ENCODE measurements at regions not wholly inside any gene's neighbourhood (a gene's known extent, or its start where the extent isn't known, plus 50 kb on each side); places are given as distances from the start of the nearest gene placed in this dataset.
A peak's percentile ranks its signal among the peaks of the same experiment; 100 is the strongest.

DNA sequence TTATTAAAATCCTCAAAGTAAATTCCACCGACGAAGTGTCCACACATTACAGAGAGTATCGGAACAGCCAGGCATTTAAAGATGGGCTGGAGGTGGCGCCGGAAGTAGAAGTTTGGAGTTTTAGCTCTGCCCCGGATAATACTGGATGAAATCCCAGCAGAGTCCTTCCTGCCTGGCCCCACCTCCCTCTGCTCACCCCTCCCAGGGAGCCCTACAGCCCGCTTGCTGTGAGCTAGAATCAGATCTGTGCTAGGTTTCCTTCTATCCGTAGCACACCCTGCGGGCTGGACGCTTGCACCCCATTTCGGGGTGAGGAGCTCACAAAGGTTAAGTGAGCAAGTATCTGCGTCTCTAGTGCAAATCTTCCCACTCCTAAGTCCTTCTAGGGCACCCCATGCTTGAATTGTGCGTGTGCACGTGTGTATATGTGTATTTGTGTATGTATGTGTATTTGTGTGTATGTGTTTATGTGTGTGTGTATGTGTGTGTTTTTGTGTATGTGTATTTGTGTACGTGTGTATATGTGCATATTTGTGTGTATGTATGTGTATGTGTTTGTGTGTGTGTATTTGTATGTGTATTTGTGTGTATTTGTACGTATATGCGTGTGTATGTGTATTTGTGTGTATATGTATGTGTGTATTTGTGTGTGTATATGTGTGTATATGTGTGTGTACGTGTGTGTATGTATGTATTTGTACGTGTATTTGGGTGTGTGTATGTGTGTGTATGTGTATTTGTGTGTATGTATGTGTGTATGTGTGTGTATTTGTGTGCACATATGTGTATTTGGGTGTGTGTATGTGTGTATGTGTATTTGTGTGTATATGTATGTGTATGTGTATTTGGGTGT is 61.4 kb downstream of the HAPSTR1 start (continued):
- TF ChIP-seq, protein P1, sequence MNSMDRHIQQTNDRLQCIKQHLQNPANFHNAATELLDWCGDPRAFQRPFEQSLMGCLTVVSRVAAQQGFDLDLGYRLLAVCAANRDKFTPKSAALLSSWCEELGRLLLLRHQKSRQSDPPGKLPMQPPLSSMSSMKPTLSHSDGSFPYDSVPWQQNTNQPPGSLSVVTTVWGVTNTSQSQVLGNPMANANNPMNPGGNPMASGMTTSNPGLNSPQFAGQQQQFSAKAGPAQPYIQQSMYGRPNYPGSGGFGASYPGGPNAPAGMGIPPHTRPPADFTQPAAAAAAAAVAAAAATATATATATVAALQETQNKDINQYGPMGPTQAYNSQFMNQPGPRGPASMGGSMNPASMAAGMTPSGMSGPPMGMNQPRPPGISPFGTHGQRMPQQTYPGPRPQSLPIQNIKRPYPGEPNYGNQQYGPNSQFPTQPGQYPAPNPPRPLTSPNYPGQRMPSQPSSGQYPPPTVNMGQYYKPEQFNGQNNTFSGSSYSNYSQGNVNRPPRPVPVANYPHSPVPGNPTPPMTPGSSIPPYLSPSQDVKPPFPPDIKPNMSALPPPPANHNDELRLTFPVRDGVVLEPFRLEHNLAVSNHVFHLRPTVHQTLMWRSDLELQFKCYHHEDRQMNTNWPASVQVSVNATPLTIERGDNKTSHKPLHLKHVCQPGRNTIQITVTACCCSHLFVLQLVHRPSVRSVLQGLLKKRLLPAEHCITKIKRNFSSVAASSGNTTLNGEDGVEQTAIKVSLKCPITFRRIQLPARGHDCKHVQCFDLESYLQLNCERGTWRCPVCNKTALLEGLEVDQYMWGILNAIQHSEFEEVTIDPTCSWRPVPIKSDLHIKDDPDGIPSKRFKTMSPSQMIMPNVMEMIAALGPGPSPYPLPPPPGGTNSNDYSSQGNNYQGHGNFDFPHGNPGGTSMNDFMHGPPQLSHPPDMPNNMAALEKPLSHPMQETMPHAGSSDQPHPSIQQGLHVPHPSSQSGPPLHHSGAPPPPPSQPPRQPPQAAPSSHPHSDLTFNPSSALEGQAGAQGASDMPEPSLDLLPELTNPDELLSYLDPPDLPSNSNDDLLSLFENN (IDR thresholded peaks at IDR 0.05; ENCODE audit: low read depth in 2 of 2, low read length in 2 of 2) = no peak

DNA sequence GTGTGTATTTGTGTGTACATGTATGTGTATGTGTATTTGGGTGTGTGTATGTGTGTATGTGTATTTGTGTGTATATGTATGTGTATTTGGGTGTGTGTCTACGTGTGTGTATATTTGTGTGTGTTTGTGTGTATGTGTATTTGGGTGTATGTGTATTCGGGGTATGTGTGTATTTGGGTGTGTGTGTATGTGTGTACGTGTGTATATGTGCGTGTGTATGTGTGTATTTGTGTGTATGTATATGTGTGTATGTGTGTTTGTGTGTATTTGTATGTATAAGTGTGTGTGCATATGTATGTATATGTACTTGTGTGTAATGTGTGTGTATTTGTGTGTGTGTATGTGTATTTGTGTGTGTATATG is 62.0 kb downstream of the HAPSTR1 start:
- no peak for DNase-seq (ENCODE audit: extremely low read depth in 1 of 4, low spot score in 3 of 4)
- Histone ChIP-seq H2AFZ (ENCODE audit: low read depth, low read length) (no peak overlapping the region), H4K20me1 (replicated peaks; ENCODE audit: control insufficient read depth, insufficient read depth, low read length) (no peaks in the 10 kb centered on the region), H3K79me2 (ENCODE audit: control insufficient read depth, insufficient read depth, low read length) (no peaks in the 10 kb centered on the region), H3K4me2 (ENCODE audit: insufficient read depth, low read length) (no peak overlapping the region), H3K9ac (ENCODE audit: insufficient read depth in 1 of 2, low read depth in 2 of 2, low read length in 2 of 2) (no peak overlapping the region), H3K9me1 (ENCODE audit: control insufficient read depth, insufficient read depth, low read length) (no peaks in the 10 kb centered on the region), H3K36me3 (ENCODE audit: control insufficient read depth, insufficient read depth, low read length) (no peaks in the 10 kb centered on the region), H3K27me3 (ENCODE audit: control insufficient read depth in 2 of 2, insufficient read depth in 2 of 2, low read length in 2 of 2) (peaks cover 18 to 39% of the 10 kb centered on the region in 2 experiments), H3K27ac (ENCODE audit: extremely low read depth, low read depth, low read length) (no peak overlapping the region), H3K9me3 (replicated peaks; ENCODE audit: control insufficient read depth, insufficient read depth, low read depth, low read length) (no peaks in the 10 kb centered on the region), H3K4me3 (no peak overlapping the region), H3K4me1 (replicated peaks in 1 of 2; ENCODE audit: control insufficient read depth in 2 of 2, insufficient read depth in 2 of 2, low read length in 2 of 2) (peaks cover 0 to 5% of the 10 kb centered on the region in 2 experiments; a peak in 2 of 5 replicates)
- FAIRE-seq = peak; percentile 52
- BruUV-seq (replicated peaks) = no TSS peak
- ATAC-seq = no peak
- ChIA-PET CTCF (ENCODE audit: low intra/inter-chr PET ratio) (no interaction called here), POLR2A (no interaction called here)
- WGBS (ENCODE audit: insufficient coverage, low coverage, missing lambda C conversion rate) = 13% methylated on average over 4 of the region's 4 CpGs
- in situ Hi-C loops (cut with MboI) = no loop called here
- intact Hi-C loops (cut with micrococcal nuclease) = no loop called here
- no peak for TF ChIP-seq HOXB6 (CRISPR knock-in tag; IDR thresholded peaks at IDR 0.05; ENCODE audit: borderline replicate concordance)
- peak; percentile 63; the same call in 1 of the 2 replicates for TF ChIP-seq TSC22D4 (tag; IDR thresholded peaks at IDR 0.05)
- TF ChIP-seq ZNF282 (CRISPR knock-in tag; IDR thresholded peaks at IDR 0.05) = no peak
- TF ChIP-seq PHTF2 (CRISPR knock-in tag; IDR thresholded peaks at IDR 0.05) = no peak
- peak; percentile 18; the same call in 1 of the 2 replicates for TF ChIP-seq PHF21A (IDR thresholded peaks at IDR 0.05; ENCODE audit: borderline replicate concordance, low read depth)
- TF ChIP-seq NCOA4 (IDR thresholded peaks at IDR 0.05; ENCODE audit: partially characterized antibody) = peak; percentile 14
- TF ChIP-seq, protein P2, sequence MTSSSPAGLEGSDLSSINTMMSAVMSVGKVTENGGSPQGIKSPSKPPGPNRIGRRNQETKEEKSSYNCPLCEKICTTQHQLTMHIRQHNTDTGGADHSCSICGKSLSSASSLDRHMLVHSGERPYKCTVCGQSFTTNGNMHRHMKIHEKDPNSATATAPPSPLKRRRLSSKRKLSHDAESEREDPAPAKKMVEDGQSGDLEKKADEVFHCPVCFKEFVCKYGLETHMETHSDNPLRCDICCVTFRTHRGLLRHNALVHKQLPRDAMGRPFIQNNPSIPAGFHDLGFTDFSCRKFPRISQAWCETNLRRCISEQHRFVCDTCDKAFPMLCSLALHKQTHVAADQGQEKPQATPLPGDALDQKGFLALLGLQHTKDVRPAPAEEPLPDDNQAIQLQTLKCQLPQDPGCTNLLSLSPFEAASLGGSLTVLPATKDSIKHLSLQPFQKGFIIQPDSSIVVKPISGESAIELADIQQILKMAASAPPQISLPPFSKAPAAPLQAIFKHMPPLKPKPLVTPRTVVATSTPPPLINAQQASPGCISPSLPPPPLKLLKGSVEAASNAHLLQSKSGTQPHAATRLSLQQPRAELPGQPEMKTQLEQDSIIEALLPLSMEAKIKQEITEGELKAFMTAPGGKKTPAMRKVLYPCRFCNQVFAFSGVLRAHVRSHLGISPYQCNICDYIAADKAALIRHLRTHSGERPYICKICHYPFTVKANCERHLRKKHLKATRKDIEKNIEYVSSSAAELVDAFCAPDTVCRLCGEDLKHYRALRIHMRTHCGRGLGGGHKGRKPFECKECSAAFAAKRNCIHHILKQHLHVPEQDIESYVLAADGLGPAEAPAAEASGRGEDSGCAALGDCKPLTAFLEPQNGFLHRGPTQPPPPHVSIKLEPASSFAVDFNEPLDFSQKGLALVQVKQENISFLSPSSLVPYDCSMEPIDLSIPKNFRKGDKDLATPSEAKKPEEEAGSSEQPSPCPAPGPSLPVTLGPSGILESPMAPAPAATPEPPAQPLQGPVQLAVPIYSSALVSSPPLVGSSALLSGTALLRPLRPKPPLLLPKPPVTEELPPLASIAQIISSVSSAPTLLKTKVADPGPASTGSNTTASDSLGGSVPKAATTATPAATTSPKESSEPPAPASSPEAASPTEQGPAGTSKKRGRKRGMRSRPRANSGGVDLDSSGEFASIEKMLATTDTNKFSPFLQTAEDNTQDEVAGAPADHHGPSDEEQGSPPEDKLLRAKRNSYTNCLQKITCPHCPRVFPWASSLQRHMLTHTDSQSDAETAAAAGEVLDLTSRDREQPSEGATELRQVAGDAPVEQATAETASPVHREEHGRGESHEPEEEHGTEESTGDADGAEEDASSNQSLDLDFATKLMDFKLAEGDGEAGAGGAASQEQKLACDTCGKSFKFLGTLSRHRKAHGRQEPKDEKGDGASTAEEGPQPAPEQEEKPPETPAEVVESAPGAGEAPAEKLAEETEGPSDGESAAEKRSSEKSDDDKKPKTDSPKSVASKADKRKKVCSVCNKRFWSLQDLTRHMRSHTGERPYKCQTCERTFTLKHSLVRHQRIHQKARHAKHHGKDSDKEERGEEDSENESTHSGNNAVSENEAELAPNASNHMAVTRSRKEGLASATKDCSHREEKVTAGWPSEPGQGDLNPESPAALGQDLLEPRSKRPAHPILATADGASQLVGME (CRISPR knock-in tag; IDR thresholded peaks at IDR 0.05) = no peak
- TF ChIP-seq, protein P3, sequence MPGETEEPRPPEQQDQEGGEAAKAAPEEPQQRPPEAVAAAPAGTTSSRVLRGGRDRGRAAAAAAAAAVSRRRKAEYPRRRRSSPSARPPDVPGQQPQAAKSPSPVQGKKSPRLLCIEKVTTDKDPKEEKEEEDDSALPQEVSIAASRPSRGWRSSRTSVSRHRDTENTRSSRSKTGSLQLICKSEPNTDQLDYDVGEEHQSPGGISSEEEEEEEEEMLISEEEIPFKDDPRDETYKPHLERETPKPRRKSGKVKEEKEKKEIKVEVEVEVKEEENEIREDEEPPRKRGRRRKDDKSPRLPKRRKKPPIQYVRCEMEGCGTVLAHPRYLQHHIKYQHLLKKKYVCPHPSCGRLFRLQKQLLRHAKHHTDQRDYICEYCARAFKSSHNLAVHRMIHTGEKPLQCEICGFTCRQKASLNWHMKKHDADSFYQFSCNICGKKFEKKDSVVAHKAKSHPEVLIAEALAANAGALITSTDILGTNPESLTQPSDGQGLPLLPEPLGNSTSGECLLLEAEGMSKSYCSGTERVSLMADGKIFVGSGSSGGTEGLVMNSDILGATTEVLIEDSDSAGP (CRISPR knock-in tag; IDR thresholded peaks at IDR 0.05) = no peak
